Progenitor cell of endocrine pancreas (in vitro differentiated cells): ENCODE measurements at regions not wholly inside any gene's neighbourhood (a gene's known extent, or its start where the extent isn't known, plus 50 kb on each side); places are given as distances from the start of the nearest gene placed in this dataset.

ENCODE experiments used
- DNase-seq: peaks from one replicate; pipeline ENCODE4 v3.0.0; 2021; ENCODE audit warnings: low spot score; ENCODE audit not compliant: unreplicated experiment
- H3K27ac Mint-ChIP-seq: 2 replicates; pipeline ENCODE4 v1.8.0; 2021; ENCODE audit warnings: mild to moderate bottlenecking, moderate library complexity, mixed read lengths
- H3K27me3 Mint-ChIP-seq: 2 replicates; pipeline ENCODE4 v1.8.0; 2021; ENCODE audit warnings: mixed read lengths
- H3K36me3 Mint-ChIP-seq: 2 replicates; pipeline ENCODE4 v1.8.0; 2022; ENCODE audit warnings: mixed read lengths; ENCODE audit not compliant: insufficient read depth
- H3K4me1 Mint-ChIP-seq: 2 replicates; pipeline ENCODE4 v1.8.0; 2021; ENCODE audit warnings: low read depth, mixed read lengths
- H3K4me3 Mint-ChIP-seq: 2 replicates; pipeline ENCODE4 v1.8.0; 2021; ENCODE audit warnings: low read depth, mild to moderate bottlenecking, moderate library complexity, mixed read lengths
- H3K9me3 Mint-ChIP-seq: 2 replicates; pipeline ENCODE4 v1.8.0; 2021; ENCODE audit warnings: low read depth, mixed read lengths
- CTCF ChIP-seq: fragments of 200-600 bp; sonication (generic); IDR thresholded peaks from one replicate; pipeline ENCODE4 v1.5.0; 2021; ENCODE audit warnings: antibody characterized with exemption, mild to moderate bottlenecking; ENCODE audit not compliant: unreplicated experiment

GRCh38 chr6:54059683-54060082 lies 51.6 kb upstream of the MLIP start:
- no peaks in the 10 kb centered on the region for H3K27me3 Mint-ChIP-seq
- H3K27ac Mint-ChIP-seq = no peak overlapping the region
- no peak overlapping the region for H3K4me3 Mint-ChIP-seq
- no peak for TF ChIP-seq CTCF
- no peaks in the 10 kb centered on the region for H3K4me1 Mint-ChIP-seq
- no peaks in the 10 kb centered on the region for H3K9me3 Mint-ChIP-seq
- H3K36me3 Mint-ChIP-seq = no peaks in the 10 kb centered on the region
- no peak for DNase-seq

- H3K27ac Mint-ChIP-seq = no peak overlapping the region
- H3K36me3 Mint-ChIP-seq = no peaks in the 10 kb centered on the region
- DNase-seq = no peak
- H3K27me3 Mint-ChIP-seq = no peaks in the 10 kb centered on the region
- no peaks in the 10 kb centered on the region for H3K9me3 Mint-ChIP-seq
- H3K4me1 Mint-ChIP-seq = no peaks in the 10 kb centered on the region
- no peak for TF ChIP-seq CTCF
- no peak overlapping the region for H3K4me3 Mint-ChIP-seq
Observed at GRCh38 chr6:54060286-54060685, 51.0 kb upstream of the MLIP start.
